ENCODE measurements at regions not wholly inside any gene's neighbourhood (a gene's known extent, or its start where the extent isn't known, plus 50 kb on each side); places are given as distances from the start of the nearest gene placed in this dataset.

- Histone ChIP-seq H3K27ac (ENCODE audit: low read depth, low read length, poor library complexity, severe bottlenecking) (no peak overlapping the region), H2AFZ (ENCODE audit: low read length) (no peak overlapping the region), H3K36me3 (ENCODE audit: insufficient read depth, low read length) (no peaks in the 10 kb centered on the region), H3K9me3 (ENCODE audit: low read length) (no peaks in the 10 kb centered on the region), H3K79me2 (ENCODE audit: insufficient read depth, low read depth, low read length) (no peaks in the 10 kb centered on the region), H3K9me2 (ENCODE audit: insufficient read depth, low read length) (no peaks in the 10 kb centered on the region), H3K4me1 (ENCODE audit: insufficient read depth, low read length, poor library complexity, severe bottlenecking) (no peaks in the 10 kb centered on the region), H3K4me3 (ENCODE audit: low read depth, low read length, poor library complexity, severe bottlenecking) (no peak overlapping the region), H4K20me1 (ENCODE audit: insufficient read depth, low read length) (no peaks in the 10 kb centered on the region), H3K4me2 (ENCODE audit: low read length) (no peak overlapping the region)
- DNase-seq (ENCODE audit: low spot score) = no peak
- TF ChIP-seq CTCF (conservative IDR thresholded peaks at IDR 0.05; ENCODE audit: low read length) (no peak), EZH2phosphoT487 (IDR thresholded peaks at IDR 0.05; ENCODE audit: borderline replicate concordance, low read depth, low read length) (no peak)
- CTCF ChIA-PET (ENCODE audit: unreplicated experiment) = no interaction called here
- POLR2A ChIA-PET = no interaction called here
- BruUV-seq (replicated peaks) = no TSS peak
- intact Hi-C loops (cut with micrococcal nuclease; ENCODE audit: unreplicated experiment) = no loop called here
These were observed 812.9 kb downstream of the PDHA2 start for GRCh38 chr4:96652821-96653220.

- POLR2A ChIA-PET = no interaction called here
- Histone ChIP-seq H3K4me2 (ENCODE audit: low read length) (no peak overlapping the region), H3K36me3 (ENCODE audit: insufficient read depth, low read length) (no peaks in the 10 kb centered on the region), H3K79me2 (ENCODE audit: insufficient read depth, low read depth, low read length) (no peaks in the 10 kb centered on the region), H3K9me3 (ENCODE audit: low read length) (no peaks in the 10 kb centered on the region), H3K4me1 (ENCODE audit: insufficient read depth, low read length, poor library complexity, severe bottlenecking) (no peaks in the 10 kb centered on the region), H2AFZ (ENCODE audit: low read length) (no peak overlapping the region), H3K9me2 (ENCODE audit: insufficient read depth, low read length) (no peaks in the 10 kb centered on the region), H4K20me1 (ENCODE audit: insufficient read depth, low read length) (no peaks in the 10 kb centered on the region), H3K4me3 (ENCODE audit: low read depth, low read length, poor library complexity, severe bottlenecking) (no peak overlapping the region), H3K27ac (ENCODE audit: low read depth, low read length, poor library complexity, severe bottlenecking) (no peak overlapping the region)
- no TSS peak for BruUV-seq (replicated peaks)
- intact Hi-C loops (cut with micrococcal nuclease; ENCODE audit: unreplicated experiment) = no loop called here
- CTCF ChIA-PET (ENCODE audit: unreplicated experiment) = no interaction called here
- DNase-seq (ENCODE audit: low spot score) = no peak
- TF ChIP-seq EZH2phosphoT487 (IDR thresholded peaks at IDR 0.05; ENCODE audit: borderline replicate concordance, low read depth, low read length) (no peak), CTCF (conservative IDR thresholded peaks at IDR 0.05; ENCODE audit: low read length) (no peak)
These were observed 814.2 kb downstream of the PDHA2 start for GRCh38 chr4:96654045-96654444.

DNA sequence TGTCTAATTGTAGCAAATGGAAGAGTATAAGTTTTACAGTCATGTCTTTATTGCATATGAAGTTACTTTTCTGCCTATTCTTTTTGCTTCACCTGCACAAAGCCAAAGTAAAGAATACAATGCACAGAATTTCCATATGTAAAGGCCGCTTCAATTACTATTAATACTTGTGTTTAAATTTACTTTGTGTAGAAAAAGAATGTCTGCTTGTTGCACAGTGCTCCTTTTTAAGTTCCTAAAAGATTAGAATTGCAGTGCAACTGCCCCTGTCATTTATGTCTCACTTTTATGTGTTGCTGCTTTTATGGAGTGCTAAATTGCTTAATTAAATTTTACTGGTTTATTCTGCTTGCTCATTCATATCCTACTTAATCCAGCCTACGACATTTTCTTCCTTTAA lies 830.5 kb downstream of the PDHA2 start:
- Histone ChIP-seq H3K4me3 (ENCODE audit: low read depth, low read length, poor library complexity, severe bottlenecking) (no peak overlapping the region), H3K9me3 (ENCODE audit: low read length) (no peaks in the 10 kb centered on the region), H2AFZ (ENCODE audit: low read length) (no peak overlapping the region), H3K9me2 (ENCODE audit: insufficient read depth, low read length) (no peaks in the 10 kb centered on the region), H4K20me1 (ENCODE audit: insufficient read depth, low read length) (no peaks in the 10 kb centered on the region), H3K79me2 (ENCODE audit: insufficient read depth, low read depth, low read length) (no peaks in the 10 kb centered on the region), H3K27ac (ENCODE audit: low read depth, low read length, poor library complexity, severe bottlenecking) (no peak overlapping the region), H3K4me1 (ENCODE audit: insufficient read depth, low read length, poor library complexity, severe bottlenecking) (no peaks in the 10 kb centered on the region), H3K36me3 (ENCODE audit: insufficient read depth, low read length) (no peaks in the 10 kb centered on the region), H3K4me2 (ENCODE audit: low read length) (no peak overlapping the region)
- no peak for DNase-seq (ENCODE audit: low spot score)
- ChIA-PET CTCF (ENCODE audit: unreplicated experiment) (no interaction called here), POLR2A (no interaction called here)
- intact Hi-C loops (cut with micrococcal nuclease; ENCODE audit: unreplicated experiment) = no loop called here
- TF ChIP-seq CTCF (conservative IDR thresholded peaks at IDR 0.05; ENCODE audit: low read length) = no peak
- no peak for TF ChIP-seq EZH2phosphoT487 (IDR thresholded peaks at IDR 0.05; ENCODE audit: borderline replicate concordance, low read depth, low read length)
- BruUV-seq (replicated peaks) = no TSS peak

Measured in OCI-LY7 (cell line).